Activated CD4-positive, alpha-beta memory T cell treated with anti-CD3 and anti-CD28 coated beads, Interleukin-2, amount 10 ng/mL, durations not matched to agents 7 days and 5 days (primary cell): ENCODE measurements at regions not wholly inside any gene's neighbourhood (a gene's known extent, or its start where the extent isn't known, plus 50 kb on each side); places are given as distances from the start of the nearest gene placed in this dataset.

Experiments
- CTCF ChIA-PET: fragments of 350-600 bp; sonication (Branson Sonifier 250); formaldehyde crosslinking; loops from one replicate; lab custom pipeline; 2021; ENCODE audit warnings: antibody characterized with exemption, inconsistent platforms; lab: Charles Lee
- POLR2A ChIA-PET: fragments of 350-600 bp; sonication (Branson Sonifier 250); formaldehyde crosslinking; loops from one replicate; lab custom pipeline; 2021; ENCODE audit warnings: antibody characterized with exemption; lab: Charles Lee
- DNase-seq: peaks from one replicate; pipeline ENCODE4 v3.0.0-alpha.2; 2020
- H3K27ac Mint-ChIP-seq: one replicate; pipeline ENCODE4 v1.8.0; 2021; ENCODE audit warnings: mild to moderate bottlenecking, mixed read lengths
- H3K27me3 Mint-ChIP-seq: one replicate; pipeline ENCODE4 v1.8.0; 2021; ENCODE audit warnings: mixed read lengths
- H3K36me3 Mint-ChIP-seq: one replicate; pipeline ENCODE4 v1.8.0; 2021; ENCODE audit warnings: low read depth, mixed read lengths
- H3K4me1 Mint-ChIP-seq: one replicate; pipeline ENCODE4 v1.8.0; 2021; ENCODE audit warnings: mixed read lengths
- H3K4me3 Mint-ChIP-seq: one replicate; pipeline ENCODE4 v1.8.0; 2021; ENCODE audit warnings: mild to moderate bottlenecking, mixed read lengths
- H3K9me3 Mint-ChIP-seq: one replicate; pipeline ENCODE4 v1.8.0; 2021; ENCODE audit warnings: mixed read lengths

- ChIA-PET POLR2A (no interaction called here), CTCF (no interaction called here)
- DNase-seq, result no peak
- Mint-ChIP-seq H3K4me3 (no peak overlapping the region), H3K27ac (no peak overlapping the region), H3K9me3 (no peaks in the 10 kb centered on the region), H3K4me1 (peaks cover 3% of the 10 kb centered on the region), H3K36me3 (no peaks in the 10 kb centered on the region), H3K27me3 (no peaks in the 10 kb centered on the region)
Measured at GRCh38 chr2:226680719-226681118, 118.9 kb downstream of the IRS1 start.

- Mint-ChIP-seq H3K4me3 (no peak overlapping the region), H3K9me3 (no peaks in the 10 kb centered on the region), H3K4me1 (no peaks in the 10 kb centered on the region), H3K36me3 (no peaks in the 10 kb centered on the region), H3K27ac (no peak overlapping the region), H3K27me3 (peaks cover 3% of the 10 kb centered on the region)
- ChIA-PET CTCF (no interaction called here), POLR2A (interaction anchor here (0.7 kb wide), 1 partner anchor 69 kb away, joined by 3 read pairs; no protein-coding TSS in a partner anchor)
- no peak for DNase-seq
Measured at GRCh38 chr2:226679389-226680065, 120.1 kb downstream of the IRS1 start.

DNA sequence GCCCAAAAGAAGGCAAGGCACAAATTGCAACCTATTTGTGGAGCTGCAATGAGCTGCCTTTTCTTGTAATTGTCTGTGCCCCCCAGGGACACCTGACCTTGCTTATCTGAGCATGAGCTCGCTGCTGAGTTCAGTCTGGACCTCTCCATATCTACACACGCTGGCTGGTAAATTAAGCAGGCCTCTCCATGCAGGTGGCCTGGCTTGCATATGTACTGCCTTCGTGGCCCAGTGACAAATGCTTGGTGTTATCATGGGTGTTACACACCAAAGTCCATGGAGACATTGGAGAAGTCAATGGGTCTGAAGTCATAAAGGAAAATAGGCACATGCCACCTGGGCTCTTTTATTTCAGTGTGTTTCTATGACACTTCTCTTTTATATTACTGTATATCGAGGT, 121.2 kb downstream of the IRS1 start:
- H3K4me1 Mint-ChIP-seq, result peaks cover 3% of the 10 kb centered on the region
- H3K36me3 Mint-ChIP-seq, result no peaks in the 10 kb centered on the region
- H3K9me3 Mint-ChIP-seq, result peaks cover 2% of the 10 kb centered on the region
- H3K27me3 Mint-ChIP-seq, result peaks cover 7% of the 10 kb centered on the region
- no peak for DNase-seq
- no peak overlapping the region for H3K4me3 Mint-ChIP-seq
- H3K27ac Mint-ChIP-seq, result no peak overlapping the region
- ChIA-PET POLR2A (no interaction called here), CTCF (no interaction called here)

DNA sequence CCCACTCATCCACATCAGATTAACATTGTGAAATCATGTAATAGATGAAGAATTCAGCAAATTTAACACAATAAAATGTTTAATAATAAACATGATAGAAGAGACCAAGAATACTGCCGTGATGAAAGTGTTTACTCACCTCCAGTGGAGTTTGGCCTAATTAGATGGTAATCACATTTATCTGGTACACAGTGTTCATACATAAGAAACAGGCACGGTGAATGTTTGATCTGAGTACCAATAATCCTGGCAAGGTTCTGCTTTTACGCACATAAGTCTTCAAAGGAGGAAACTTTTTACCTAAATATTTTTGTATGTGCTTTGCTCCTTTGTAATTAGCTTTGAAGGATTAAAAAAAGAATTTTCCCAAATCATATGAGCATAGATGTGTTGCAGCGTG, 122.5 kb downstream of the IRS1 start:
- Mint-ChIP-seq H3K4me1 (peaks cover 9% of the 10 kb centered on the region), H3K9me3 (peaks cover 2% of the 10 kb centered on the region), H3K27ac (no peak overlapping the region), H3K4me3 (no peak overlapping the region), H3K36me3 (no peaks in the 10 kb centered on the region), H3K27me3 (peaks cover 12% of the 10 kb centered on the region)
- no peak for DNase-seq
- ChIA-PET CTCF (no interaction called here), POLR2A (no interaction called here)

- CTCF ChIA-PET, result no interaction called here
- Mint-ChIP-seq H3K27ac (no peak overlapping the region), H3K27me3 (peaks cover 17% of the 10 kb centered on the region), H3K4me3 (no peak overlapping the region), H3K9me3 (peaks cover 2% of the 10 kb centered on the region), H3K36me3 (no peaks in the 10 kb centered on the region), H3K4me1 (peaks cover 9% of the 10 kb centered on the region)
- POLR2A ChIA-PET, result no interaction called here
- no peak for DNase-seq
Measured at GRCh38 chr2:226676618-226677017, 123.0 kb downstream of the IRS1 start.

DNA sequence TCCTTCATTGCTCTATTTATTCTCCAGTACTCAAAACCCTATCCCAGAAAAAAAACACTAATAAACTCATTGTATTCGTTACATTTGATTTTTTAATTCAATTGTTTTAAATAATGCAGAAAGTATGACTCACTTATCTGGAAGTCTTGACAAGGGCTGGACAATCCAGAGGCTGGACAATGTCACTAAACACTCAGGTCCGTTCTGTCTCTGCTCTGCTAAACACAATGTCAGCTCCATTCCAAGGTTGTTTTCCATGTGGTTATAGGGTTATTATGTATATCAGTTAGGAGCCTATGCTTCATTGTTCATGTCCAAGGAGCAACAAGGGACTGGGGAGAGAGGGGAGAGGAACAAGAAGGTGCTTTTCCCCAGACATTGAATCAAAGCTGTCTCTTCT, 125.5 kb downstream of the IRS1 start:
- H3K4me1 Mint-ChIP-seq, result peaks cover 9% of the 10 kb centered on the region
- POLR2A ChIA-PET, result interaction anchor here (1.0 kb wide), 1 partner anchor 22 kb away, joined by 3 read pairs; no protein-coding TSS in a partner anchor
- H3K4me3 Mint-ChIP-seq, result no peak overlapping the region
- H3K27ac Mint-ChIP-seq, result no peak overlapping the region
- CTCF ChIA-PET, result no interaction called here
- DNase-seq, result no peak
- H3K27me3 Mint-ChIP-seq, result peaks cover 29% of the 10 kb centered on the region
- H3K9me3 Mint-ChIP-seq, result peaks cover 2% of the 10 kb centered on the region
- no peaks in the 10 kb centered on the region for H3K36me3 Mint-ChIP-seq

- Mint-ChIP-seq H3K9me3 (peaks cover 2% of the 10 kb centered on the region), H3K4me3 (no peak overlapping the region), H3K36me3 (no peaks in the 10 kb centered on the region), H3K4me1 (peaks cover 9% of the 10 kb centered on the region), H3K27ac (no peak overlapping the region), H3K27me3 (peaks cover 29% of the 10 kb centered on the region)
- no peak for DNase-seq
- ChIA-PET CTCF (no interaction called here), POLR2A (interaction anchor here (1.0 kb wide), 1 partner anchor 21 kb away, joined by 3 read pairs; no protein-coding TSS in a partner anchor)
Measured at GRCh38 chr2:226673314-226673723, 126.3 kb downstream of the IRS1 start.

DNA sequence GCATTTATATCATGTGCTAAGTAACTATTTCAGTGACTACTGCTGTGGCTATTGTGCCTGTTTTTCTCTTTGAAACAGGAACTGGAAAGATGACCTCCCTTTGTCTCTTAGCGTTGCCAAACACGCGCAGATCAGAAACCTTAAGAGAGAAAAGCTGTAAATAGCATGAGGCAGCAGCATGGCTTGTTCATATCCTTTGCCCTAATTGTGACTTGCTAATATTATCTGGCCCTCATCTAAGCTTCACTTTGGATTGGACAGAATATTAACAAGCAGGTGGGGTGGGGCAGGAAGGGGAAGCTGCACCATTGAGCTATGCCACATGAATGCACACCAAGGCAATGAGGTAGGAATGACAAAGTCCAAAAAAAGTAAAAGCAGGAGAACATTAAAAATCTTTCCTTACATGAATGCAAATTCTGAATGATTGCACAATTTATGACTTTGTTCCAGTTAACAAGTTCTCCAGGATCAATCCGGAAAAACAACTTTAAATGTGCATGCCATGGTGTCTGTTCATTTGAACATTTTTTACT, 128.4 kb downstream of the IRS1 start:
- Mint-ChIP-seq H3K9me3 (peaks cover 2% of the 10 kb centered on the region), H3K27me3 (peaks cover 29% of the 10 kb centered on the region), H3K36me3 (no peaks in the 10 kb centered on the region), H3K4me3 (no peak overlapping the region), H3K27ac (no peak overlapping the region), H3K4me1 (peaks cover 9% of the 10 kb centered on the region)
- ChIA-PET POLR2A (no interaction called here), CTCF (no interaction called here)
- DNase-seq, result no peak

- POLR2A ChIA-PET, result no interaction called here
- no peak overlapping the region for H3K4me3 Mint-ChIP-seq
- H3K27ac Mint-ChIP-seq, result no peak overlapping the region
- CTCF ChIA-PET, result no interaction called here
- H3K9me3 Mint-ChIP-seq, result peaks cover 2% of the 10 kb centered on the region
- DNase-seq, result no peak
- peaks cover 9% of the 10 kb centered on the region for H3K4me1 Mint-ChIP-seq
- H3K36me3 Mint-ChIP-seq, result no peaks in the 10 kb centered on the region
- H3K27me3 Mint-ChIP-seq, result peaks cover 34% of the 10 kb centered on the region
Measured at GRCh38 chr2:226669905-226670304, 129.7 kb downstream of the IRS1 start.

GRCh38 chr2:226669249-226669648, 130.4 kb downstream of the IRS1 start:
- Mint-ChIP-seq H3K27me3 (peaks cover 34% of the 10 kb centered on the region), H3K36me3 (no peaks in the 10 kb centered on the region), H3K27ac (no peak overlapping the region), H3K9me3 (peaks cover 1% of the 10 kb centered on the region), H3K4me1 (peaks cover 9% of the 10 kb centered on the region), H3K4me3 (no peak overlapping the region)
- ChIA-PET POLR2A (no interaction called here), CTCF (no interaction called here)
- no peak for DNase-seq

DNA sequence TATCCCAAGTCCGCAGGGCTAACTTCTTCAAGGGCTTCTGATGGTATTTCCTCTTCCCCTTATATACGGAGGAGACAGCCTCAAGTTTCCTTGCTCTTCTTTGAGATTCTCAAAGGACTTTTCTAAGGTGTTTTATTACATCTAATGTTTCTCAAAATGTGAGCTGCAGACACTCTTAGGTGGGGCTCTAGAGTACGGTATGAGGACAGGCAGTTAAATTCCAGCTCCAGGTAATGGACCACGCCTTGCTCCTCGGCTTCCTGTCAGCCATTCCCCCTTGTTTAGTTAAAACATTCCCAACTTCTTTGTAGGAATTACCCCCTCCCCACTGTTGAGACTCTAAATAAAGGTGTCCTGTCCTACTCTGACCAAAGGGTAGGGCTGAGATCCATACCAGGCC, 131.9 kb downstream of the IRS1 start:
- Mint-ChIP-seq H3K4me3 (no peak overlapping the region), H3K27me3 (peaks cover 28% of the 10 kb centered on the region), H3K36me3 (no peaks in the 10 kb centered on the region), H3K27ac (no peak overlapping the region), H3K4me1 (no peaks in the 10 kb centered on the region), H3K9me3 (no peaks in the 10 kb centered on the region)
- ChIA-PET CTCF (no interaction called here), POLR2A (no interaction called here)
- no peak for DNase-seq

GRCh38 chr2:226665306-226665831, 134.3 kb downstream of the IRS1 start:
- POLR2A ChIA-PET, result no interaction called here
- CTCF ChIA-PET, result no interaction called here
- Mint-ChIP-seq H3K36me3 (no peaks in the 10 kb centered on the region), H3K27me3 (peaks cover 15% of the 10 kb centered on the region), H3K27ac (no peak overlapping the region), H3K4me1 (no peaks in the 10 kb centered on the region), H3K4me3 (no peak overlapping the region), H3K9me3 (no peaks in the 10 kb centered on the region)
- DNase-seq, result no peak

GRCh38 chr2:226664661-226665060, 135.0 kb downstream of the IRS1 start:
- CTCF ChIA-PET, result no interaction called here
- H3K27ac Mint-ChIP-seq, result no peak overlapping the region
- H3K4me1 Mint-ChIP-seq, result no peaks in the 10 kb centered on the region
- POLR2A ChIA-PET, result no interaction called here
- no peak for DNase-seq
- H3K27me3 Mint-ChIP-seq, result peaks cover 14% of the 10 kb centered on the region
- H3K36me3 Mint-ChIP-seq, result no peaks in the 10 kb centered on the region
- no peaks in the 10 kb centered on the region for H3K9me3 Mint-ChIP-seq
- H3K4me3 Mint-ChIP-seq, result no peak overlapping the region

- Mint-ChIP-seq H3K9me3 (no peaks in the 10 kb centered on the region), H3K36me3 (no peaks in the 10 kb centered on the region), H3K4me1 (no peaks in the 10 kb centered on the region), H3K27me3 (peaks cover 11% of the 10 kb centered on the region), H3K27ac (no peak overlapping the region), H3K4me3 (no peak overlapping the region)
- ChIA-PET CTCF (no interaction called here), POLR2A (no interaction called here)
- no peak for DNase-seq
Measured at GRCh38 chr2:226664140-226664539, 135.5 kb downstream of the IRS1 start.
